ENCODE measurements at regions not wholly inside any gene's neighbourhood (a gene's known extent, or its start where the extent isn't known, plus 50 kb on each side); places are given as distances from the start of the nearest gene placed in this dataset.
"Not testable (repeated sequence)": the region's sequence is repeated elsewhere in the genome, so short reads cannot be mapped to it uniquely, and the experiment has no call there.

- DNase-seq = no peak
Observed at GRCh38 chr1:37325509-37326437, 148.6 kb upstream of the ZC3H12A start.

GRCh38 chr1:37332126-37332525 lies 142.3 kb upstream of the ZC3H12A start:
- no peak for DNase-seq

DNA sequence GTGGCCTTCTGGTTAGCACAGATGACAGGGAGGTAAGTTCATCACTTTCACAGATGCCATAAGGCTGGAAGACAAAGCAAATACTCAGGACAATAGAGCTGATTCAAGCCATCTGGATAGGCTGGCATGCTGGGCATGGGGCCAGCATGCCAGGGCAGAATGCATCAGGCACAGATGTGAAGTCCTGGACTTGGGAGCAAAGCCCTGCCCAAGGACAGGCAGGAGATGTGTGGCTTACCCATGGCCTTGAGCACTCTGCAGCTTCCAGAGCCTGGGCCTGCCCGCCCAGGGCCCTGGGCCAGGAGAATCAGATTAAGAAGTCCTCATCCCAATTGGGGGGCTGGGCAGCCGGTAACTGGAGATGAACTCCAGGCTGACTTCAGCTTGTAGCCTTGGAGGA lies 135.7 kb upstream of the ZC3H12A start:
- peak; percentile 95 for DNase-seq

DNA sequence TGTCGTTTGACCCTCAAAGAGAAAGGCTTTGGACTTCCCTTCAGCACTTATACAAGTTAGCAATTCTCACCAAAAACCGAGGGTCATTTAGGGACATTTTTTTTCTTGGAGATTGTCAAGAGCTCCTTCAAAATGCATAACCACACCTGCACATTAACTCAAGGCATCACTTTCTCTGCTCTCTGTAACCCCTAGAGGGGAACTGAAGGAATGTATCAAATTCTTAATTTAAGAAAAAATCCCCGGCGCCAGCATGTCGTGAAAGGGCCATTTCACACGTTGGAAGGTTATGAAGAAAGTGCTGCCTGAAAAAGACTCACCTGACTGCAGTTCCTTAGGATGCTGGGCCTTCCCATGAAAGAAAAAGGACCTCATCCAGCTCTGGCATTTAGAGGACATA lies 131.6 kb upstream of the ZC3H12A start:
- no peak for DNase-seq

GRCh38 chr1:37347104-37347649 lies 127.2 kb upstream of the ZC3H12A start:
- peak; percentile 21 for DNase-seq

GRCh38 chr1:37353871-37354270 lies 120.5 kb upstream of the ZC3H12A start:
- DNase-seq = no peak

DNA sequence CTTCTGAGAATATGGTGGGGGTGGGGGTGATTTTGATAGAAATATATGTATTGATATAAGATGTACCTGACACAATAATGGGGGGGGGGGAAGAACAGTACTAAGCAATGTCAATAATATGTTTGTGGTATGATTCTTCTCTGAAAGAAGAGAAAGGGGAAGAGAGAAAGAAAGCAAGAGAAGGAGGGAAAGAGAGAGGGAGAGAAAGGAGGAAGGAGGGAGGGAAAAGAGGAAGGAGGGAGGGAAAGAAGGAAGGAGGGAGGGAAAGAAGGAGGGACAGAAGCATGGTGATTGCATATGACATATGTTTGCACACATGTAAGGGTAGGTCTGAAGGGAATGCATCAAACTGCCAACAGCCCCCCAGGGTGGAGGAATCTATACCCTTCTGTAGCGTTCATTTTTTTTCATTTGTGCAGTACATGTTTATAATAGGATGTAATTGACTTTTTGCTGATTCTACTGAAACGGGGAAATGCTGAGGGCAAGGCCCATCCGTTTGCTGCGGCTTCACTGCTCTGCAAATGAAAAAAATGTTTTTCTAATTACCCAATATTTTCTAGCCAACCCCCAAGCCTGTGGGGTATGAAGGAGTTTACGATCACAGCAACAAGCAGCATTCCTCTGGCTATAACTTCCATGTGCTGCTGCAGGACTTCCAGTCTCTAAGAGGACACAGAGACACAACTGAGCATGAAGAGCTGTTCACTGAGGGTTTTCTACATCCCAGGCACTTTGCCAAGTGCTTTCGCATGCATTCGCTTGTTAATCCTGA lies 119.3 kb upstream of the ZC3H12A start:
- peak; percentile 8 for DNase-seq

- DNase-seq = no peak
Observed at GRCh38 chr1:37358992-37359391, 115.4 kb upstream of the ZC3H12A start.

DNA sequence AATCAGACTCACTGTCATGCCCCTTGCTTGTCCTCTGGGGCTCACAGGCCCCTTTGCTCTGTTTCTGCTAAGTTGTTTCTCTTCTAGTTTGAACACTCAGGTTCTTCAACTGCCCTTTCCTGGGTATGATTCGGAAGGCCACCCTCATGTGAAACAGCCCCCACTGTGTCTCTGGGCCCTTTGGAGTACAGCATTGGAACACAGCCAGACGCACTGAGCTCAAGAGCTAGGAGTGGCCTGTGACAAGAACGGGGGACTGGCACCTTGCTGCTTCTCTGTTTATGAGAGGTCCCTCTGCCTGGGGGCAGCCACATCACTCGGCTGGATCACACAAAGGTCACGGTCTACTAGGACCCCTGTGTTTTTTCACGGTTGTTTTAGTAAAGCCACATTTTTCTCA lies 114.4 kb upstream of the ZC3H12A start:
- DNase-seq = no peak

DNA sequence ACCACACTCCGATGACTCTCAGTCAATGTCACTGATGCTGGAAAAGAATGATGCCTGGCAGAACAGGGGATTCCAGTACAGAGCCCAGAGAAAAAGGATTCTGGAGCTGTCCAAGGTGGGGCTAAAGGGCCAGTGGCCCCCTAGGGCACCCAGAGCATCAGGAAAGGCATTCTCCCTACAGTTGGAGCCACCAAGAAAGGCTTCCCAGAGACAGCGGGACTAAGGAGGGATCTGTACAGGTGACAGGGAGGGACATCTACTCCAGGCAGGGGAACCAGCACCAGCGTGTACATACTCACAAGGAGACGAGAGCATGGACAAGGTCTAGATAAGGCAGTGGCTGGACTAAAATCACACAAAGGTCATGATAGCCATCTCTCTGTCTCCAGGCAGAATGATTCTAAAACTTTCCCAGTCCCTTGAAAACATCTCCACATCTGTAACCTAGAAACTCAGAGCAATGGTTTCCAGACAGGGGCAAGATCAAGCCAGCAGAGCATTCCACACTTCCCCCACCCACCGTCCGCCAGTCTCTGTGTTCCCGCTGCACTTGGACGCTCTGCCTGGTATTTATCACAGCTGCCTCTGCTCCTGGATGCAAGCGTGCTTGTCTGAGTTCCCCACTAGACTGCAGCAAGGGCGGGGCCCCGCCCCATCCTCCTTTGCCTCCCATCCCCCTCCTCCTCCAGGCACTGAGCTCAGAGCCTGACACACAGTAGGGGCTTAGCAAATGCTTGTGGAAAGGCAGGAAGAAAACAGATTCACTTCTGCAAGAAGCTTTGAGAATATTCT lies 111.6 kb upstream of the ZC3H12A start:
- DNase-seq = peak; percentile 56

DNA sequence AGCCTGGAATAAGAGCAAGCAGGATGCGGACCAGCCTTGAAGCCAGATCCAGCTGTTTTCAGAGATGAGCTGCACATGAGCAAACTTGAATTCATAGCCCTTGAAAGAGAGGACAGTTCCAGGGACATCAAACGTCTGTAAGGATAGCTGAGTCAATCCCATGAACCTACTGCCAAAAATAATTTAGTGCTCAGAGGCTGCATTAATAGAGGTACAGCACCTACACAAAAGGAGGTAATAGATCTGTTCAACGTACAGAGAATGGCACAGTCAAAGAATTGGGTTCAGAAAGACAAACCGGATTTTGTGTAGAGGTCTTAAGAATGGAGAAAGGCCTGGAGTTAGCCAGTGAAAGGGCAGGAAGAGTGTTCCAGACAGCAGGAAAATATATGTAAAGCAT lies 110.8 kb upstream of the ZC3H12A start:
- DNase-seq = no peak

GRCh38 chr1:37368665-37369315 lies 105.6 kb upstream of the ZC3H12A start:
- not testable (repeated sequence) for DNase-seq

DNA sequence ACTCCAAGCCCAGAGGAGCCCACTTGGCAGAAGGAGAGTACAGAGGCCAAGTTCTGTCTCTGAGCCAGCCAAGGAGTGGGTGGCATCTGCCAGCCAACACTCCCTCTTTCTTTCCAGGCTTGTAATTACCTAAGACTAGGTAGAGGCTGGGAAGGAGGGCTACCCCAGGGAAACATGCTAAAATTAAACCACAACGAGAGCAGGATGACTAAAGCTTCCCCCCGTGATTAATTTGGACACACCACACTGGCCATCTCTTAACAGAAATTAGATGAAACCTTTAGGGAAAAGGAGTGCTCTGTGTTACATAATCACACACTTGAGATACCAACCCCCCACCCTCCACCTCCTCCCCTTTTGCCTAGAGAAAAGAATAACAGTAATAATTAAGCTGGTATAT lies 102.1 kb upstream of the ZC3H12A start:
- peak; percentile 18 for DNase-seq

DNA sequence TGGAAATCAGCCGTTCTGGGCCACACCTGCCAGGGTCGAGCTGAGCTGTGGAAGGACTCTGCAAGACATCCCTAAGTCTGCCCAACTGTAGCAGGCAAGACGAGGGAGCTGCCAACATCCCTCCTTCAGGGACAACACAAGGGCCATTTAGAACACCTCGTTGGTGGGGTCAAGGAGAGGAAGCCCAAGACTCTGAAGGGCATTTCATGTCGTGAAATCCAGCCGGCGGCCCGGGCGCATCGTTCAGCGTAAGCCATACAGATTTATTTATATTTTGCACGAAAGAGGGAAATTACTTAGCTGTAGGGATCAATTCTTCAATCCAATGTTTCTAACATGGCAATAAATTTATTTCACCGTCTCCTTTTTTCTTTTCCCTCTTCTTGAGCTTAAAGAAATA lies 101.7 kb upstream of the ZC3H12A start:
- DNase-seq = no peak

DNA sequence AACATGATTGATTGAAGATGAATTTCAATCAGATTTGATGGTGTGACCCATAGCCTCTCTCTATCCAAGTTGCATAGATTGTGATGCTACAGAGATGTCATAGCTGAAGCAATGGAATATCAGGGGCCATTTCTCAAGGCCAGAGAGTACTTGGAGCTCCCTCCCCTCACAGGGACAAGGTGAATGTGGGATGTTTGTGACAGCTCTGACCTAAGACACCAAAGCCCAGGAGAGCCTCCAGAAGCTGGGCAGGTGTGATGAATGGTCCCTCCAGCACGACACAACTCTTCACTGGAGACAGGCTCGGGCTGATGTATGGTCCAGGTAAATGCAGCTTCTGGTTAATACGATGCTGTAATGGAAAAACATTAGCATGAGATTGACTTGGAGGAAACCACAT lies 101.0 kb upstream of the ZC3H12A start:
- no peak for DNase-seq

- DNase-seq = peak; percentile 23
Observed at GRCh38 chr1:37380546-37380945, 93.8 kb upstream of the ZC3H12A start.

DNA sequence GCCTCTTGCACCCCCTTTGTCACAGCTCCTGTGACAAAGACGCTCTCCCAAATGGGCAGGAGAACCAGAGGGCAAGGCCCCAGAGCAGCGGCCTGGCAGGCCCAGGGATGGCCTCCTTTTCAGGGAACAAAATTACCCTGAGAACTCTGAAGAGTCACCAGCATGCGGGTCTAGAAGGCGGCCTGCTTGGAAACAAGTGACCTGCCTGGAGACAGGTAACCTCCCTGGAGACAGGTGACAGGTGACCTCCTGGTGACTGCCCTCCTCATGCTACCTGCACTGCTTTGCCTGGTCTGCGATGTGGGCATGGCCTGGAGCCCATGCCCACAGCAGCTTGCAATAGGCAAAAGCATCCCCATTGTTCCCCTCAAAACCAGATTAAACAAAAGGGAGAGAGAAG lies 86.5 kb upstream of the ZC3H12A start:
- DNase-seq = no peak

- DNase-seq = no peak
Observed at GRCh38 chr1:37389327-37389726, 85.1 kb upstream of the ZC3H12A start.

DNA sequence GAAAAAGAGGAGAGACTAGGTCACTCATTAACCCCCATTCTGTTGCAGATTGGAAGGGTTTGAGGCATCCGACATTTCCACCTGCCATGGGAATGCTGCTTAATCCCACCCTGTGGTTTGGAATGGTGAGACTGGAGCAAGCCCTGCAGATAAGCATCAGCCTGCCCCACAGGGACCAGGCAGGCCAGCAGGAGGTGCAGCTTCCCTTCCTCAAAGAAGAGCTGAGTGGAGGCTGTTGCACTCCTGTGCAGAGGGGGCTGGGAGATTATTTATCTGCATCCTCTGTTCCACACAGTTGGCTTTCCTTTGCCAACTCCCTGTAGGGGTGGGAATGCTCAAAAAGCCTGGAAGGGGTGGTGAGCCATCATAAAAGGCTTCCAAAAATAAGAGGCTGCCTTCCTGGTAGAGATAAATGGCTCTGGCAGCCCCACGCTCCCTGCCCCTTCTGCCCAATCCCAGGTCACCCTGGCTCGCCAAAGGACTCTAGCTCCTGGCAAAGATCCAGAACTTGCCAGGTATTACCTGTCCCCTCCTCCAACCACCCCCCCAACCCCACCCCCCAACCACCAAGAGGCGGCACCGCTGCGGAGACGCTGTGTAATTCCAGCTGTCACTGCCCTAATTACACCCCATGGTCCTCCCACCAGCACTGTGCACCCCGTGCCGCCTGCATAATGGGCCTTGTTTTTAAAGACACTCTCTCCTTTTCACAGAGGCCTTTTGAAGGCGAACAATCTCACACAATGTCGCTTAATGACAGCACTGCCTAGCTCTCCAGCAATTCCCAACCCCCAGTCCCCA lies 83.0 kb upstream of the ZC3H12A start:
- peak; percentile 98 for DNase-seq

GRCh38 chr1:37392051-37392450 lies 82.3 kb upstream of the ZC3H12A start:
- peak; percentile 84 for DNase-seq

Measured in NCI-H69 (cell line).